ENCODE measurements at regions not wholly inside any gene's neighbourhood (a gene's known extent, or its start where the extent isn't known, plus 50 kb on each side); places are given as distances from the start of the nearest gene placed in this dataset.

- H3K4me3 Mint-ChIP-seq = no peak overlapping the region
- H3K9me3 Mint-ChIP-seq = peaks cover 20% of the 10 kb centered on the region
Measured at GRCh38 chr12:83759906-83760305, 1073.2 kb downstream of the TMTC2 start.

DNA sequence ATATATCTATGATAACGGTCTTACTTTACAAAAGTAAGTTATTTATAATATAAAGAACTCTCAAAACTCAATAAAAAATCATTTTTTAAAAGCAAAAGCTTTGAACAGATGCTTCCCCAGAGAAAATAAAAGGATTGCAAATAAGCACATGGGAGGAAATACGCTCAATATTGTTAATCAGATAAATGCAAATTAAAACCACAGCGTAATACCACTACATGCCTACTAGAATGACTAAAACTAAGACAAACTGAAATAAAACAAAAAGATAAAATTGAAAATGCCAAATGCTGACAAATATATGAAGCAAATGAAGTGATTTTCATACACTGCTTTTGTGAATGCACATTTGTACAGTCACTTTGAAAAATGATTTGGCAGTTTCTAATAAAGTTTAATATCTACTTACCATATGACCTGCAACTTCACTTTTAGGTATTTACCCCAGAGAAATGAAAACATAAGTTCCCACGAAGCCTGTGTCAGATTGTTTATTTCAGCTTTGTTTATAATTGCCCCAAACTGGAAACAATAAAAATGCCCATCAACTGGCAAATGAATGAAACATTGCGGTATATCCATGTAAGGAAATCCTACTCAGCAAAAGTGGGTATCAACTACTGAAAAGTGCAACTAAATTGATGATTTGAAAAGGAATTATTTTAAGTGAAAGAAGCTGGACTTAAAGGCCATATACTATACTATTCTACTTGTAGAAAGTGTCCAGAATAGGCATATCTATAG is 1072.4 kb downstream of the TMTC2 start:
- Mint-ChIP-seq H3K27me3 (ENCODE audit: insufficient read depth) (no peaks in the 10 kb centered on the region), H3K27ac (no peak overlapping the region), H3K4me3 (no peak overlapping the region), H3K9me3 (peaks cover 20% of the 10 kb centered on the region), H3K36me3 (ENCODE audit: low read depth) (no peaks in the 10 kb centered on the region), H3K4me1 (ENCODE audit: low read depth) (no peaks in the 10 kb centered on the region)
- DNase-seq = no peak
- TF ChIP-seq, protein P1, sequence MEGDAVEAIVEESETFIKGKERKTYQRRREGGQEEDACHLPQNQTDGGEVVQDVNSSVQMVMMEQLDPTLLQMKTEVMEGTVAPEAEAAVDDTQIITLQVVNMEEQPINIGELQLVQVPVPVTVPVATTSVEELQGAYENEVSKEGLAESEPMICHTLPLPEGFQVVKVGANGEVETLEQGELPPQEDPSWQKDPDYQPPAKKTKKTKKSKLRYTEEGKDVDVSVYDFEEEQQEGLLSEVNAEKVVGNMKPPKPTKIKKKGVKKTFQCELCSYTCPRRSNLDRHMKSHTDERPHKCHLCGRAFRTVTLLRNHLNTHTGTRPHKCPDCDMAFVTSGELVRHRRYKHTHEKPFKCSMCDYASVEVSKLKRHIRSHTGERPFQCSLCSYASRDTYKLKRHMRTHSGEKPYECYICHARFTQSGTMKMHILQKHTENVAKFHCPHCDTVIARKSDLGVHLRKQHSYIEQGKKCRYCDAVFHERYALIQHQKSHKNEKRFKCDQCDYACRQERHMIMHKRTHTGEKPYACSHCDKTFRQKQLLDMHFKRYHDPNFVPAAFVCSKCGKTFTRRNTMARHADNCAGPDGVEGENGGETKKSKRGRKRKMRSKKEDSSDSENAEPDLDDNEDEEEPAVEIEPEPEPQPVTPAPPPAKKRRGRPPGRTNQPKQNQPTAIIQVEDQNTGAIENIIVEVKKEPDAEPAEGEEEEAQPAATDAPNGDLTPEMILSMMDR (IDR thresholded peaks at IDR 0.05) = no peak

More at GRCh38 chr12:83759906-83760305, 1073.2 kb downstream of the TMTC2 start:
- H3K27me3 Mint-ChIP-seq (ENCODE audit: insufficient read depth) = no peaks in the 10 kb centered on the region
- no peak for DNase-seq
- H3K4me1 Mint-ChIP-seq (ENCODE audit: low read depth) = no peaks in the 10 kb centered on the region
- no peaks in the 10 kb centered on the region for H3K36me3 Mint-ChIP-seq (ENCODE audit: low read depth)
- TF ChIP-seq, protein P1 (IDR thresholded peaks at IDR 0.05) = no peak
- no peak overlapping the region for H3K27ac Mint-ChIP-seq

DNA sequence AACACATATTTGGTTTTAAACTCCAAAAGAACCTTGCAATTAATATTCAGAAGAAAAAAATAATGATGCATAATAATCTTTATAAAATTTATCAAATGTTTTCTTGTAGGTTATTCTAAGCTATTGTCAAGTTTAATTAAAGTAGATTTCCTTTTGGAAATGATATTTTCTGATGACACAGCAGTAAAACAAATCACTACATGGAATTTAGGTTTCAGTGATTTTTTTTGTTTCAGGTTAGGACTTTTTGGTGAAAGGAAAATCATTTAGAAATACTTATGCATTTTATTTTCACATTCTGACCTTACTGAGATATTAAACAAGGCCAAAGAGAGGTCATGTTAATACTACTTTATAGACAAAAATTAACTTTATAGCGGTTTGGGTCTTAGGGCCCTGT is 1067.2 kb downstream of the TMTC2 start:
- no peak overlapping the region for H3K27ac Mint-ChIP-seq
- DNase-seq = no peak
- H3K4me1 Mint-ChIP-seq (ENCODE audit: low read depth) = no peaks in the 10 kb centered on the region
- peaks cover 6% of the 10 kb centered on the region for H3K9me3 Mint-ChIP-seq
- no peak overlapping the region for H3K4me3 Mint-ChIP-seq
- TF ChIP-seq, protein P1 (IDR thresholded peaks at IDR 0.05) = no peak
- H3K36me3 Mint-ChIP-seq (ENCODE audit: low read depth) = no peaks in the 10 kb centered on the region
- no peaks in the 10 kb centered on the region for H3K27me3 Mint-ChIP-seq (ENCODE audit: insufficient read depth)

DNA sequence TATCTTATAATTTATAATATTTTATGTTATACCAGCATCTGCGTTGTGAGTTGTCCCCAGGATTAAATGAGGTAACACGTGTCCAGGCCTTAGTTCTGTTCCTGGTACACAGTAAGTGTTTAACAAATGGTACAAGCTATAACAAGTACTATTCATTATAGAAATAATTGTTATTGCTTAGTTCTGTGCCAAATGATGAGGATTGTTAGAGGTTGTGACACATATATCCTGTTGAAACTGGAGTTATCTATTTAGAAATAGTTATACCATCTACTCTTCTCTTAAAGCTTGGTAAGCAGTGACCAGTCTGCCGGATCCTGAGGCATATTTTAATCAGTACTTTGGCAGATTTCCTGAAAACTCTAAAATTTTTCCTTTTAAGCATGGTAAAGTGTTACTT is 1066.5 kb downstream of the TMTC2 start:
- no peaks in the 10 kb centered on the region for H3K27me3 Mint-ChIP-seq (ENCODE audit: insufficient read depth)

DNA sequence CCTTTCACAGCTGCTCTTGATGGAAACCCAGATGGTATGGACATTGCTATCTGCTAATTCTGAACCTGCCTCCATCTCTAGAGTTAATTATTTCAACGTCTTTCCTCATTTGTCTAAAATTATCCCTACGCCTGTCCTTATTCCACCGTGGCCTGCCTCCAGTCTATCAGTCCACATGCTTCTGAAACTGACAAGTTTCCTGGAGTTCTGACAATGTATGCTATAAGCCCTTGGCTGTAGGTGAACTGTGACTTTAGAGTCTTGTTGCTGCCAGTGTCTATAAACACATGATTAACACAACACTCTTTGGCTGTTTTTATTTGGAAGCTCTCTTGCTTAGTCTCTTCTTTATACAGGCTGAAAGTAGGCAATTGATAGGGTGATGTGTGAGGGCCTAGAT is 1052.9 kb downstream of the TMTC2 start:
- H3K27ac Mint-ChIP-seq = no peak overlapping the region
- DNase-seq = no peak
- no peaks in the 10 kb centered on the region for H3K4me1 Mint-ChIP-seq (ENCODE audit: low read depth)
- TF ChIP-seq, protein P1 (IDR thresholded peaks at IDR 0.05) = no peak
- peaks cover 30% of the 10 kb centered on the region for H3K9me3 Mint-ChIP-seq
- H3K4me3 Mint-ChIP-seq = no peak overlapping the region
- no peaks in the 10 kb centered on the region; the same call in 1 of the 2 replicates for H3K36me3 Mint-ChIP-seq (ENCODE audit: low read depth)
- H3K27me3 Mint-ChIP-seq (ENCODE audit: insufficient read depth) = no peaks in the 10 kb centered on the region

More for the DNA sequence above, 1066.5 kb downstream of the TMTC2 start:
- Mint-ChIP-seq H3K27ac (no peak overlapping the region), H3K9me3 (peaks cover 6% of the 10 kb centered on the region), H3K36me3 (ENCODE audit: low read depth) (no peaks in the 10 kb centered on the region), H3K4me1 (ENCODE audit: low read depth) (no peaks in the 10 kb centered on the region), H3K4me3 (no peak overlapping the region)
- TF ChIP-seq, protein P1 (IDR thresholded peaks at IDR 0.05) = no peak
- DNase-seq = no peak

Data from HFFc6 (cell line).